Vagina (tissue), 2 donors: ENCODE measurements at regions not wholly inside any gene's neighbourhood (a gene's known extent, or its start where the extent isn't known, plus 50 kb on each side); places are given as distances from the start of the nearest gene placed in this dataset.

Experiments used
- CTCF ChIP-seq, 3 experiments: fragments of 450-650 bp in 2 of 3; fragments of 200-600 bp in 1 of 3; sonication (generic) in 1 of 3; IDR thresholded peaks; one replicate each; pipeline ENCODE4 v1.5.1; 2017 to 2019; ENCODE audit warnings: antibody characterized with exemption in 3 of 3, mild to moderate bottlenecking in 2 of 3, moderate library complexity in 2 of 3
- POLR2A ChIP-seq, 2 donors: fragments of 450-650 bp; IDR thresholded peaks; one replicate each; pipeline ENCODE4 v1.6.1; 2017; ENCODE audit warnings: antibody characterized with exemption in 2 of 2, mild to moderate bottlenecking in 2 of 2, moderate library complexity in 2 of 2
- POLR2AphosphoS5 ChIP-seq, 2 donors: sonication (generic); formaldehyde crosslinking; IDR thresholded peaks; one replicate each; pipeline ENCODE4 v1.9.0; 2017; ENCODE audit warnings: antibody characterized with exemption in 2 of 2, mild to moderate bottlenecking in 2 of 2, low read depth in 1 of 2; ENCODE audit not compliant: insufficient read depth in 1 of 2

DNA sequence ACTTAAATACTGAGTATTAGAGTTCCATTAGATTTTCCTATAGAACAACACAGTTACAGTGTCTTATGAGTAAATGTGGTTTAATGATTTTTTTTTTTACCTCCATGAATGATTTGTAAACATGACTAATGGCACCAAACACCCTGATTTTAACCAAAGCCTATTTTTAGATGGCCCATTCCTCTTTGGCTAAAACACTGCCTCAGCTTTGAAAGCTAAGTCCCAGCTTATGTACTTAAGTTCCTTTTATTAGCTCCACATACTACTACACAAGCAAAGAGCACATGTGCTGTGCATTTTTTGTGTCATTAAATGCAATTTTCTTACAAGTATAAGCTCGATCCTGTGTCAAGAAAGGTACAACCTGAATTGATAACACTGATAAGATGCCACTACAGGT, 575.6 kb upstream of the PITX2 start:
- TF ChIP-seq POLR2AphosphoS5 (IDR thresholded peaks at IDR 0.05; ENCODE audit: insufficient read depth in 1 of 2, low read depth in 1 of 2) (no peak), CTCF (IDR thresholded peaks at IDR 0.05) (no peak), POLR2A (IDR thresholded peaks at IDR 0.05) (no peak)
